GM19468 (cell line): ENCODE measurements at regions not wholly inside any gene's neighbourhood (a gene's known extent, or its start where the extent isn't known, plus 50 kb on each side); places are given as distances from the start of the nearest gene placed in this dataset.
"Not testable (repeated sequence)": the region's sequence is repeated elsewhere in the genome, so short reads cannot be mapped to it uniquely, and the experiment has no call there.

Experiments used
- ATAC-seq: cut with Tn5 transposase; IDR thresholded peaks from one replicate; pipeline ENCODE4 v1.9.1; 2021; ENCODE audit warnings: mild to moderate bottlenecking, moderate library complexity, moderate number of reproducible peaks; ENCODE audit not compliant: unreplicated experiment; ENCODE audit errors: extremely low read depth

DNA sequence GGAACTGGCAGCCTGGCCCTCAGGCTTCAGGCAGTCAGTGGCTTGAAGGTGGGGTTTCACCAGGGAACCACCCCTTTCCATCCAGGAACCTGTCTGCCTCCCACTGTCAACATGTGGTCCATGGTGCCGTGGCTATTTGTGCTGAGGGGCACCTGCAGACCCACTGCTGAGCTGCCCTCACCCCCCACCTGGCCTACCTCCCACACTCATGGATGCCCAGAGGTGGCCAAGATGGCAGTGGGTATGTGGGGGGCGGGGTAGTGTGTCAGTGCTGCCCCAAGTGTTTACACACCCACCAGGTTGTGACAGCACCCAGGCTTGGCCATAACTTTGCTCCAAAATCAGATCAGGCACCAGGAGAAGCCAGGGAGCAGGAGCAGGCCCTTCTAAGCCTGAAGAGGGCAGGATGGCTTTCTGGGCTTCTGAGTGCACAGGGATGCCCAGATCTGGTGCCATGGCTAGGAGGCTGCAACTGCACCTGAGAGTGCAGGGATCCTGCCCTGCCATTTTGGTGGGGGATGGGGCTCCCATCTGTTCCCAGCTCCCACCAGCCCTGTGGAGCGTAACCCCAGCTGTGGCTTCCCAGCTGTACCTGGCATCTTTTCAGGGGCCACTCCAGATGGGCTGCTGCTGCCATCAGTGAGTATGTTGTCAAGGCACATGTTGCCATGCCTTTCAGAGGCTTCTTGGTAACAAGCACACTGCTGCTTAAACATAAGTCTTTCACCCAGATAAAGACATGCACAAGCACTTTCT is 263.9 kb downstream of the LRIG3 start:
- ATAC-seq = no peak

DNA sequence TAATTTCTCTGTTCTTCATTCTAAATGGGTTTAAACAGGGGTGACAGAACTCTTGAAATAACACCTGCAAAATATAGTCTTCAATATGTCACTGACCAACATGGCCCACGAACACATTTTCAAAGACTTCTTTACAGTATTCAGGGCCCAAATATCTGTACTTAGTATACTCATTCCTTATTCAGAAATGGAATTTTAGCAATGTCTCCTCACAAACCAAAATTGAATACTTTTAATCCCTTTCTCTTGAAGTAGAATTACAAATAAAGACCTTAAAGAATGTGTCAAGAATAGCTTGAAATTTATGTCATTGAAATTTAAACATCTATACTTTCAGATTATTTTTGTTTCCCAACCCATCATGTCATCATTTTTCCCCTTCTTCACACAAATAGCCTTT is 263.1 kb downstream of the LRIG3 start:
- no peak for ATAC-seq

DNA sequence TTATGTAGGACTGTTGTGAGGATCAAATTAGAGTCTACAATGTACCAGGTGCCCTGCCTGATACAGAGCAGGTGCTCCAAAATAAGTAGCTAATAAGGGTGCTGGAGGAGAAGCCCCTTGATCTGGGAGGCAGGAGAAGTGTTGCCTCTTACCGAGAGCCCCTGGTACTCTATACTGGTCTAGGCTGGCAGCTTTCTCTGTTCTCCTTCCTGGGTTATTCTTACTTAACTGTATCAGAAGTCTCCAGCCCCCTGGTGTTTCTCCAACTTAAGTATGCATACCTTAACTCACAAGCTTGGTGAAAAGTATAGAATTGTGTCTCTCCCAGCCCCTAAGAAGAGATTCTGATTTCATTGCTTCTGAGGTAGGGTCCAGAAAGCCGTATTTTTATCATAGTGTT is 254.9 kb downstream of the LRIG3 start:
- no peak for ATAC-seq

DNA sequence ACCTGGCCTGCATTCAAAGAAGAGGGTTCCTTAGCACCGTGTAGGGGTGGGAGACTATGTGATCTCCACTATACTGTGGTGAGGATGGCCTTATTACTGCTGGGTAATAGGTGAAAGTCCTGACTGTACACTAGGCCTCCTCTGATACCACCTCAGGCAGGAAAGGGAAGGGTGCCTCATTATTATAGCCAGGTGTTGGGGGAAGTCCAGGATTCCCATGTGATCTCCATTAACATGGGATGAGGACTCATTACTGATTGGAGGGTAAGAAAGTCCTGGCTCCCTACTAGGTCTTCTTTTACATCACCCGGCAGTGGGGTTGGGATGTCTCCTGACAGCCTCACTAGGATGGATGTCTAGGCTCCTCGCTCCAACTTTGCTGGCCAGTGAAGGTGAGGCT is 252.1 kb downstream of the LRIG3 start:
- no peak for ATAC-seq

DNA sequence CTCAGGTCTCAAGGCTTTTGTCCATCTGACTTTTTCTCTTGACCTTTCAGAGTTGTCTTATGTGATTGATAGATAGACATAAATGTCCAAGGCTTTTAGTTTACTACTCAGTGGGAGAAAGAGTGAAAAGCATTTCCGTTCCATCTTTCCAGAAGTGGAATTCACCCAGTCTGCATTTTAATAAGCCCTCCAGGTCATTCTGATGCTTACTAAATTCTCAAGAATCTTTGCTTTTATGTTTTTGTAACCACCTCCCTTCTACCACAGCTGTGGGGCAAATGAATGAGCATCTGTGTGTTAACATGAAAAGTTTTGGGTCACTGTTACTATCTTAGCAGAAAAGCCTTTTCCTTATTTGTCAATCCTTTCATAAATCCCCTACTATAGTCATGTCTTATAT is 251.4 kb downstream of the LRIG3 start:
- ATAC-seq = no peak

DNA sequence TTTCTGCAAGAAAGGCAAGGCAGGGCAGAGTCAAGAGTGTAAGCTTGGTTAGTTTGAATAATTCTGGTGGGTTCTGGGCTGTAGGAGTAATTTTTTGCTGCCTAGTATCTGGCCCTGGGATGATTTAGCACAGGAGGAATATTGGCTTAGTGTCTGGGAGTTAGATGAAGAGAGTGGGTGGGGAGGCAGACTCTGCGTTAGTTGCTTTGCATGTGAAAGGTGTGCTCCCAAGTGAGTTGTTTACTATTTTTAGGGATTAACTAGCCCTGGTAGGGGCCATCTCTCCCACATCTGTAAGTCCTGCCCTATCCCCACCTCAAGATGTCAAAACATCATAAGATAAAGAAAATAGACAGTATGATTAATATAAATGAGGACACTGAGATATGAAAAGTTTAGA is 249.7 kb downstream of the LRIG3 start:
- ATAC-seq = no peak

DNA sequence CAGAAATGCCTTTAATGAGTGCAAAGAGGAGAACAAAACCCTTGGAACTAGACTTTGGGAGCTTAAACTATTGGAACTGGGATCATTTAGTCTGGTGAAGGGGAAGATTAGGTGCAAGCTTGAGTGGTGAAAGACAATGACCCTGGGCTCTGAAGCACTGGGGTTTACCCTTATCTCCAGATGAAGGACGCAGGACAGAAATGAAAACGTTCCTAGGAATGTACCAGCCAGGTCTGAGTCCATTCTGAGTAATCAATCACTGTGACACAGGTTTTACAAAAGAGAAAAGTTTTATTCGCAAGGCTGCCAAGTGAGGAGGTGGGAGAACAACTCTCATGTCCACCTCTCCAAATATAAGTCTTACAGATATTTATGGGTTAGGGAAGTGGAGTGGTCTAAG is 249.1 kb downstream of the LRIG3 start:
- no peak for ATAC-seq

DNA sequence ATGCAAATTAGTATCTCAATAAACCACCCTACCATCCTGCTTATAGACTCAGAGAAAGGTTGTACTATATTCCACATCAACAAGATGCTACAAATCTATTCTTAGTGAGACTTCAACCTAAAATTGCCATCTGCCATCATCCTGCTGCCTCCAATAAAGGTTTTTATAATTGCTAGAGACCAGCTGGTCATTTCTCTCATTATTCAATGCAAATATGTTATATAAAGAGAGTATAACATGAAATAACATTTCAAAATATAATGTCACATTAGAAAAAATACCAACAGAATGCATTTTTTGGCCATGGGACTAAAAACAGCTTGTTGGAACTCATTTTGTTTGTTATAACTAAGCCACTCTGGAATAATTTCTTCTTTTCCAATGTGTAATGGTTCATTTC is 247.3 kb downstream of the LRIG3 start:
- ATAC-seq = no peak

DNA sequence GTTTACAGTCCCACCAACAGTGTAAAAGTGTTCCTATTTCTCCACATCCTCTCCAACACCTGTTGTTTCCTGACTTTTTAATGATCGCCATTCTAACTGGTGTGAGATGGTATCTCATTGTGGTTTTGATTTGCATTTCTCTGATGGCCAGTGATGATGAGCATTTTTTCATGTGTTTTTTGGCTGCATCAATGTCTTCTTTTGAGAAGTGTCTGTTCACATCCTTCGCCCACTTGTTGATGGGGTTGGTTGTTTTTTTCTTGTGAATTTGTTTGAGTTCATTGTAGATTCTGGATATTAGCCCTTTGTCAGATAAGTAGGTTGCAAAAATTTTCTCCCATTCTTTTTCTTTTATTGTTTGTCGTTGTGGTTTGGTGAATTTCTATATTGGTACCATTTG is 242.5 kb downstream of the LRIG3 start:
- ATAC-seq = not testable (repeated sequence)

DNA sequence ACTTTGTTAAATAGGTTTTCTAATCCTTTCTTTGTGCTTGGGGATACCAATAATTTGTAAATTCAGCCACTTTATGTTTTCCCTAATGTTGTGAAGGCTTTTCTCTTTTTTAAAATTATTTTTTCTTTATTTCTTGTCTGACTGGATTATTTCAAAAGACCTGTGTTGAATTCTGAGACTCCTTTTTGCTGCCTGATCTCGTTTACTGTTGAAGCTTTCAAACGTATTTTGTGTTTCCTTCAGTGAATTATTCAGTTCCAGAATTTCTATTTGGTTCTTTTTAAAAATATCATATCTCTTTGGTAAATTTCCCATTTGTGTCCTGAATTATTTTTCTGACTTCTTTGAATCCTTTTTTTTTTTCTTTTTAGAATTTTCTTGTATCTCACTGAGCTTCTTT is 241.6 kb downstream of the LRIG3 start:
- ATAC-seq = no peak

DNA sequence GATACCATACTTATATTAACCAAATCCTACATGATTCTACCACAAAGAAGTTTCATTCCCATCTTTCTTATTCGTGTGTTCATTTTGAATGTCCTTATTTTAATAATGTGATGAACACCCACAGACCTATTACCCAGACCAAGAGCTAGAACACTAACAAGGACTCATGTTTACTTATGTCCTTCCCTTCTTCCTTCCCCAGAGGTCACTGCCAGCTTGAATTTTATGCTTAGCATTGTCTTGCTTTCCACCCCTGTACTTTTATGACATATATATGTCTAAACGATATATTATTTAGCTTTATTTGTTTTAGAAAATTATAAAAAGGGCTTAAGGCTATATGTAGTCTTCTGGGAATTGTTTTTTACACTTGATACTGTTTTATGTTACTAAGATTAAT is 238.6 kb downstream of the LRIG3 start:
- ATAC-seq = no peak

DNA sequence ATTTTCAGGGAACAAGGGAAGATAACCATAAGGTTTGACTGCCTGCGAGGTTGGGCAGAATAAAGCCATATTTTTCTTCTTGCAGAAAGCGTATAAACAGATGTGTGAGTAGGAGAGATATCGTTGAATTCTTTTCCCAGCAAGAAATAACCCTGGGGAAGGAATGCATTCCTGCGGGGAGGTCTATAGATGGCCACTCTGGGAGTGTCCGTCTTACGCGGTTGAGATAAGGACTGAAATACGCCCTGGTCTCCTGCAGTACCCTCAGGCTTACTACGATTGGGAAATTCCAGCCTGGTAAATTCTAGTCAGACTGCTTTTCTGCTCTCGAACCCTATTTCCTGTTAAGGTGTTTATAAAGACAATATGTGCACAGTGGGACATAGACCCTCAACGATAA is 225.0 kb downstream of the LRIG3 start:
- ATAC-seq = no peak

DNA sequence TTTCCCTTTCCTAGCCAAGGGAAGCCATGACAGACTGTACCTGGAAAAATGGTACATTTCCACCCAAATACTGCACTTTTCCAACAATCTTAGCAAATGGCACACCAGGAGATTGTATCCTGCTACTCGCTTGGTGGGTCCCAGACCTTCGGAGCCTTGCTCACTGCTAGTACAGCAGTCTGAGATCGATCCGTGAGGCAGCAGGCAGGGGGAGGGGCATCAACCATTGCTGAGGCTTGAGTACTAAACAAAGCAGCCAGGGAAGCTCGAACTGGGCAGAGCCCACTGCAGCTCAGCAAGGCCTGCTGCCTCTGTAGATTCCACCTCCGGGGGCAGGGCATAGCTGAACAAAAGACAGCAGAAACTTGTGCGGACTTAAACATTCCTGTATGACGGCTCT is 218.8 kb downstream of the LRIG3 start:
- ATAC-seq = no peak

DNA sequence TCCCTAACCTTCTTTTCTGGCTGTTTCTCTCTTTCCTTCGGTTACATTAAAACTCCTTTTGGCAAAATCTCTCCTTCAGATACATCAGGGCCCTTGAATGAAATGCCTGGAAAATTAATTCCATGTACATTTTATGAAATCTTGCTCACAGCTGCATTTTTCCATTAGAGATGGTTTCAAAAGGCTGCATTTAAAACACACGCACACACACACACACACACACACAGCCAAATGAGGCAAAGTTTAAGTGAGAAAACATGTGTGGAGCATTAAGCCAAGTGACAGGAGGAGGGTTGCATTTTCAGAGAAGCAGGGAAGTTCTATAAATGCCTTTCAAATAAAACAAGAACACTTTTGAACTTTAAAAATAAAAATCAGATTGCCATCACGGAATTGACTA is 216.4 kb downstream of the LRIG3 start:
- no peak for ATAC-seq

DNA sequence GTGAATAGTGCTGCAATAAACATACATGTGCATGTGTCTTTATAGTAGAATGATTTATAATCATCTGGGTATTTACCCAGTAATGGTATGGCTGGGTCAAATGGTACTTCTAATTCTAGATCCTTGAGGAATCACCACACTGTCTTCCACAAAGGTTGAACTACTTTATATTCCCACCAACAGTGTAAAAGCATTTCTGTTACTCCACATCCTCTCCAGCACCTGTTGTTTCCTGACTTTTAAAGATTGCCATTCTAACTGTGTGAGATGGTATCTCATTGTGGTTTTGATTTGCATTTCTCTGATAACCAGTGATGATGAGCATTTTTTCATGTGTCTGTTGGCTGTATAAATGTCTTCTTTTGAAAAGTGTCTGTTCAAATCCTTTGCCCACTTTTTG is 215.5 kb downstream of the LRIG3 start:
- not testable (repeated sequence) for ATAC-seq

DNA sequence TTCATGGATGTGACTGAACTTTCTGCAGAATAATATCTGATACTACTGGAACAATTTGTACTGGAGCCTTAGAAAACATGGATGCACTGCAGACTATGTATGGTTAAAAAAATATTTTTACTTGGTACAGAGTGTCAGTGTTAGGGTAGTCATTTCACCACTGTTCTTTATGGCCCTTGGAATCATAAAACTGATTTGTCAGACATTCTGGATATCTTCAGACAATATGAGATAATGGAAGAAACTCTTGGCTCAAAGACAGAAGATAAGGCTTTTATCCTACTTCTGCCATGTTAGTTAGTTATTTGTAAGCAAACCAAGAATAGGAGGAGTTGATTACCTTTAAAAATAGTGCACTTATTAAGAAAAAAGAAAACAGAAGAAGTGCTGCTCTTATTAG is 209.4 kb downstream of the LRIG3 start:
- no peak for ATAC-seq

DNA sequence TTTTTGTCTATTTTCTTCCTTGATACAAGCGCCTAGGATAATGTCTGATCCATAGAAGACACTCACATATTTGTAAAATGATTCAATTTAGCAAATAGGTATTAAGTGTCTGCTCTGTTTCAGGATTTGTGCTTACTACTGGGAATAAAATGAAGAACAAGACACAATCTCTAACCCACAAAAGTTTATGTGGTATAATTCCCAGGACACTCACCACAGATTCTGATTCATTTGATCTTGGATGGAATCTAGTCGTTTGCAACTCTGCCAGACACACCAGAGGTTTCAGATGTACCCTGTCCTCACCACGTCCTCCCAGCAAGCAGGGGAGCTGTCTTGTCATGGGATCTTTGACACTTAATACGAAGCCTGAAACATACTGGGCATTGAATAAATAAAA is 208.3 kb downstream of the LRIG3 start:
- no peak for ATAC-seq

DNA sequence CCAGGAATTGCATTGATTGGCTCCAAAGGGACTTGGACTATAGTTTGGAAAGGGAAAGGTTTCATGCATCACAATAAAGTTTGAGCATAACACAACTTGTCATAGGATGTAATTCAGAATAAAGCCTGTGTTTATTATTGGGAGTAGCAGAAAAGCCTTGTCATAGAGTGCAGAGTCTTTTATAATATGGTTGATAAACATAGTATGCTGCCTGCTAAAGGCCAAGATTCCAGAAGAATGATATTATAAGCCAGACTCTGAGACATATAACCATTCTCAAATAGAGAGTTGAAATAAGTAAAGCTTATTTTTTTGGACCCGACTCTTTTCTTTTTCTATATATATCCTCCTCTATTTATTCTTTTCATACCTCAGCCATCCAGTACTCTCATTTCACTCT is 207.3 kb downstream of the LRIG3 start:
- no peak for ATAC-seq

DNA sequence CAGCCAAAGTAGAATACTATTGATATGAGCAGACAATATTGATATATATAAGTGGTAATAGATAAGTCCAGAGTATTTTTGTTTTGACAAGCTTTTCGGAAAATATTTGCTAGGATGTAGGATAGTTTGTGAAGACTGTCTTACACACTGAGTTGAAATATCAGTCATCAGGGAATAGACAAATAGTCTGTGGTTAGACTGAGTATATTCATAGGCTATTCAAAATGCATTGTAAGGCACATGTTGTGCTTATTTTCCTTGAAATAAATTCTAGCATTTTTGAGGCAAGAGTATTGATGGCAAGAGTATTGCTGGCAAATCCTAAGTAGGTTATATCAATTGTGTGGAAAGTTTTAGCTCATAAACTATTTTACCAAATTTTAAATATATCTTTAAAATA is 201.1 kb downstream of the LRIG3 start:
- no peak for ATAC-seq

DNA sequence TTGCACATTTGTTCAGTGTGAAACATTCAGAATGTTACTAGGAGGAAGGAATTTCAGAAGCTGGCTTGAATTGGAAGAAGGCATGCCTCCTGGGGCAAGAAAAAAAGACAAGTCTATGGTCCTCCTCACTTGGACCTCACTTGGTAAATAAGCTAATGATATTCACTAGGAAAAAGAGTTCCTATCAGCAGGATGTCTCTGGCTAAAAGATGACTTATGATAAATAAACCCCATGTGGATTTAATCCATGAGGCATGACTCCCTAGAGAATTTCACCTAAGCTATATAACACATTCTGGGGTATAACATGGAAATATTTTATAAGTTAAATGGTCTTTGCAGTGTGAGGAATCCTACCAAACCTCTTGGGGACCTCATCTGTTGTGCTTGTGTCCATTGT is 199.9 kb downstream of the LRIG3 start:
- ATAC-seq = no peak

DNA sequence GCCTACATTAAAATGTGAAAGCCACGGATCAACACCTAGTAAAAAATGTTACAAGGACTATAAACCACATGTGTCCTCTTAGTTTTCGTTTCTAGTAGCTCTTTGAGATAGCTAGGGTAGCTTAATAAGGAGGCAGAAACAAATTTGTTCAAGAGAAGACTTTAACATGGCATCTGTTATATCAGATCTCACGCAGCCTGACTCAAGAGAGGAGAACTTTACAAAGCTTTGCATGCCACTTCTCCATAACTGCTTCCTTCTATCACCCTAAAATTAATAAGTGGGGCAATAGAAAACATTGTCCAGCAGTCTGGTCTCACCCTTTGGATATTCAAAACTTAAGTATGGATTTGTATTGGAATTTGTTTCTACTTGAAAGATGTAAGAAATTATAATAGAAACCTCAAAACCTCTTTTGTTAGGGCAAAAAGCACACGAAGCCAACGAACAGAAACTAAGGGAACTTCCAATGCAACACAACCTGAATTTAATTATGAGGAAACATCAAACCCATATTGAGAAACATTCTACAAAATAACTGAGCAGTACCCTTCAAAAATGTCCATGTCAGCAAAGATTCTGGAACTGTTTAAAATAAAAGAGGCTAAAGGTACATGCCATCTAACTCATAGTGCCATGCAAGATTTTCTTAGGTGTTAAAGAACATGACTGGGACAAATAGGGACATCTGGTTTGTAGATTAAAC is 194.8 kb downstream of the LRIG3 start:
- ATAC-seq = no peak

DNA sequence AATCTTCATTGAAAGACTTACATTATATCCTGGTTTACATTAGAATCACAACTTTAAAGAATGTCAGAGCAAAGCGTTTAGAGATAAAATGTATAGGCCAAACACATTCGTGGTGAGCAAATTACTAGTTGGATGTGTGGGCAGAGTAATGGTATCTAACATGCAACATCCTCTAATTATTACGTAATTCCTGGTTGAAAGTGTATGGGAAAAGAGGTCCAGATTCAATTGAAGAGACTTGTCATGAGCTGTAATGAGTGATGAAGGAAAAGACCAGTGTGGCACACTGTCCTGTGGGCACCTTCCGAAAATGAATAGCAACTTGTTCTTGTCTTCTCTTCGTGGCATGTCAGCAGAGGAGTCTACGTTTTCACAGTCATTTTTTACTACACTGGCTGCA is 192.8 kb downstream of the LRIG3 start:
- ATAC-seq = no peak
